AG10803 (cell line): ENCODE measurements at regions not wholly inside any gene's neighbourhood (a gene's known extent, or its start where the extent isn't known, plus 50 kb on each side); places are given as distances from the start of the nearest gene placed in this dataset.

ENCODE experiments used
- DNase-seq: peaks from one replicate; pipeline ENCODE4 v3.0.0; 2010; ENCODE audit warnings: low read depth
- H3K4me3 ChIP-seq: 2 replicates; pipeline ENCODE4 v1.5.1; 2011; ENCODE audit warnings: mild to moderate bottlenecking, low read length, control low read depth
- CTCF ChIP-seq: conservative IDR thresholded peaks from 2 replicates; pipeline ENCODE4 v1.5.1; 2011; ENCODE audit warnings: mild to moderate bottlenecking, low read length, control low read depth, inconsistent platforms

DNA sequence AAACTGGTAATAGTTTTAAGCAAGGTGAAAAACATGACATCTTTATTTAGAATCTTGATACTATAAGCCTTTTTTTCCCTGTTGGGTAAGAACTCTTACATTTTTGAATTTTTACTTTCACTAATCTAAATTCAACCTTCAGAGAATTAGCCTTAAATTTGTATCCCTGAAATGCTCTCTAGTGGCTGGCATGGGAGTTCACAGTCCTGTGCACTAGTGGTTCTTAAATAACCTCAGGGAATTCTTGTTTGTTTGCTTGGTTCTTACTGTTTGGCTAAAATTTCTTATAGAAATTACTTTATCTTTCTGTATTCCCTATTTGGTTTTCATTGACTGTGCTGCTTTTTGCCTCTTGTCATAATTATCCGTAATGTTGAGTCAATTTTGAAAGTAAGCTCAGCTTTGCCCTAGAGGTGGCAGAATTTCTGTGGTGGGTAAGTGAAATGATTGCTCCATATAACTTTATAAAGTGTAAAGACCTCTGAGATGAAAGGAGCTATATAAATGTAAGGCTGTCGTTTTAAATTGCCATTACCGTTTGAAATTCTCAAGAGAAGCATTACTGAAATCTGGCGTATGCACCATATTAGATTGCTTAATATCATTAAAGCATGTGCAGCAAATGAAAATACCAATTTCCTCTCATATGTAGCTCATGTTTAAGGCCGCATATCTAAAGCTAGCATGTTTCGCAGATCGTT is 391.3 kb upstream of the FIGN start:
- DNase-seq = peak; percentile 18
- H3K4me3 ChIP-seq = no peak overlapping the region
- TF ChIP-seq CTCF = peak; percentile 40

DNA sequence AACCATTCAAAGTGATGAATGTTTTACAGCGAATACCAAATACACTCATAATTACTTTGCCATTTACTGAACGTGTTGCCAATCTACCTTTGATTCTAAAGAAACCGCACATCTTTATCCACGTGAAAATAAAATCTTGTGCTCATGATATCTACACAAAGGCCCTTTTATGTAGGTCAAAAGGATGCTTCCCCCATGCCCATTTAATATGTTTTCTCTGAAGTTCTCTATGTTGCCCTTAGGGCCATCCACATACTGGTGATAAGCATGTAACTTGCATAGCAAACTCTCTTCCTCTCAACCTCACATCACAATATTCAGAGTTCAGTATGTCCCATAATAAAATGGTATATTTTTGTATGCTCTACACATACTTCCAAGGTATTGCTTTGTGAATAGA is 380.0 kb upstream of the FIGN start:
- no peak for TF ChIP-seq CTCF
- no peak for DNase-seq

DNA sequence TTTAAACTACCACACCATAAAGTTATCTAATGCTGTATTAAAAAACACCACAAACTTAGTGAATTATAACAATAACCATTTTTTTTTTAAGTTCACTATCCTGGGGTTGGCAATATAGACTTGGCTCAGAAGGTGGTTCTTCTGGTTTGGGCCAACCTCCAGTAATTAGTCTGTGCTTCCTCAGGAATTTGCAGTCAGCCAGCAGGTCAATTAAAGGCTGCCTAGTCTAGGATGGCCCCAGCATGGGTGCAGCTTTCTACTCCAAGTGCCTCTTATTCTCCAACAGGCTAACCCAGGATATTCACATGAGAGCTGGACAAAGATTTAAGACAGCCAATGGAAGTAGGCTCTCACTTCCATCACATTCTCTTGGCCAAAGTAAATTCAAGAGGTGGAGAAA is 379.1 kb upstream of the FIGN start:
- DNase-seq = no peak
- no peak overlapping the region for H3K4me3 ChIP-seq
- TF ChIP-seq CTCF = no peak

More for the DNA sequence above, 380.0 kb upstream of the FIGN start:
- no peak overlapping the region for H3K4me3 ChIP-seq

- no peak overlapping the region for H3K4me3 ChIP-seq
- TF ChIP-seq CTCF = no peak
- no peak for DNase-seq
Observed at GRCh38 chr2:164112105-164112504, 376.3 kb upstream of the FIGN start.

DNA sequence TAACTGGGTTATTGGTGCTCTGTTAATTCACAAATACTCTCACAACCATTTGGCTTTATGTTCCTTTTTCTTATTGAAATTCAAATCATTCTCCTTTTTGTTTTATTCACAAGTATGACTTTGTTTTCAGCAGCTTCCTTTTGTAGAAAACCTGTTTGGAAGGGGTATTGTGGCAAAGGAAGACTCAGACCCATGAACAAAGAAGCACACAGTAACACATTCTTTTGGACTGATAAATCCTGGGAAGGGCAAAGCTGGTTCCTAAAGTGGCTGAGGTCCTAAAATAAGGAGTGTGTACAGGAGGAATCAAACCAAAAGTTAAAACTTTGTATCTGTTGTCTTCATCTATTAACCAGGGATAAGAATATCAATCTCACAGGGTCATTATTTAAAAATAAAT is 374.7 kb upstream of the FIGN start:
- no peak for TF ChIP-seq CTCF
- no peak for DNase-seq
- H3K4me3 ChIP-seq = no peak overlapping the region

DNA sequence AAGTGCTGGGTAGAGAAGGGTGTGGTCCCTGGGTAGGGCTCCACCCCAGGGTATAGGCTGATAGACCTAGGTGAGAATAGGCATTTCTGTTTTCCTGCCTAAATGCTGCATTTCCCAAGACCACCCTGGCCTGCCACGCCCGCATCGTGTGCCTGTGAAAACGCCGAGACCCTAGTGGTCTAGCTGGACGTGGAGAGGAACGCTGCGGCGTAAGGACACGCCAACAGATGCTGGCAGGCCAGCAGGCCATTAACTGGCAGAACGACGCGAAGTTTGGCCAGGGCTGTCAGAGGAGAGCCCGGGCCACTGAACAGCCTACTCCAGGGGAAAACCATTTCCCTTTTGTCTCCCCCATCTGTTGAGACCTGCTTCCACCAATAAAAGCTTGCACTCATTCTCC is 373.2 kb upstream of the FIGN start:
- TF ChIP-seq CTCF = no peak
- no peak for DNase-seq
- no peak overlapping the region for H3K4me3 ChIP-seq

DNA sequence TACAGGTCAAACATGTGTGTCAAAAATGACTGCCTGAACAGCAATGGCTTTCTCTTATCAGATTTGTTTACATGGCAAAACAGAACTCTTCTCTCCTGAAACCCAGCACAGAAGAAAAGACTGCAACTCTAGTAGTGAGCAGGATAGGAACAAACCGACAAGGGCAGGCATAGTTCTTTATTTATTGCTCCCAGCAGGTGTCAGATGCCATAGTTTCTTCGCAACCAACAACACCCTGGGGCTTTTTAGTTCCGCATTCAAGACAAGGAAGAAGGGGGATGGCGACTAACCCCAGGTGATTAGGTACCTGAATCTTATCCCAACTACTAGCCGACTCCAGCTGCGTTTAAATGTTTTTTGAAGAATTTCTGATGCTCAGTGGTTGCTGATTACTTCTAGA is 367.5 kb upstream of the FIGN start:
- no peak for TF ChIP-seq CTCF
- no peak overlapping the region for H3K4me3 ChIP-seq
- no peak for DNase-seq
